SK-N-SH (cell line): ENCODE measurements at regions not wholly inside any gene's neighbourhood (a gene's known extent, or its start where the extent isn't known, plus 50 kb on each side); places are given as distances from the start of the nearest gene placed in this dataset.

Source experiments
- CTCF ChIA-PET: fragments of 300-600, 350-600 bp; formaldehyde crosslinking; extraction: SDS; loops from one replicate; lab custom pipeline; 2021; lab: Yijun Ruan, JAX
- POLR2A ChIA-PET: fragments of 350-600 bp; sonication (Branson Sonifier 250); formaldehyde crosslinking; extraction: SDS; loops from one replicate; lab custom pipeline; 2020; ENCODE audit warnings: antibody characterized with exemption, inconsistent platforms; lab: Yijun Ruan, JAX
- DNase-seq: peaks from one replicate; pipeline ENCODE4 v3.0.0; 2012
- H2AFZ ChIP-seq: fragments of 200-600 bp; sonication (generic); 2 replicates; pipeline ENCODE4 v1.8.1; 2016; ENCODE audit warnings: antibody characterized with exemption, mild to moderate bottlenecking, low read depth
- H3F3A ChIP-seq: fragments of 200-600 bp; sonication (generic); replicated peaks from 2 replicates; pipeline ENCODE3; 2016; ENCODE audit warnings: antibody characterized with exemption, mild to moderate bottlenecking; ENCODE audit not compliant: insufficient read depth
- H3K27ac ChIP-seq, 2 experiments: fragments of 200-500 bp in 1 of 2; fragments of 200-600 bp in 1 of 2; sonication (Bioruptor generic) in 1 of 2; sonication (generic), shearing (Covaris generic) in 1 of 2; 2 replicates each; pipeline versions ENCODE4 v1.5.1 to v1.6.1; 2014 to 2016; ENCODE audit warnings: low read depth in 2 of 2, inconsistent platforms in 1 of 2, low read length in 1 of 2, mild to moderate bottlenecking in 1 of 2, mixed read lengths in 1 of 2
- H3K27me3 ChIP-seq: fragments of 200-600 bp; sonication (generic), shearing (Covaris generic); 2 replicates; pipeline ENCODE4 v1.6.1; 2016; ENCODE audit warnings: mixed run types; ENCODE audit not compliant: insufficient read depth
- H3K36me3 ChIP-seq, 2 experiments: fragments of 200-500 bp in 1 of 2; fragments of 200-600 bp in 1 of 2; sonication (Bioruptor generic) in 1 of 2; sonication (generic) in 1 of 2; replicated peaks in 1 of 2; 2 replicates each; pipeline versions ENCODE3 to v1.5.1; 2014 to 2016; ENCODE audit warnings: low read length in 1 of 2, mild to moderate bottlenecking in 1 of 2; ENCODE audit not compliant: insufficient read depth in 2 of 2, control insufficient read depth in 1 of 2
- H3K4me1 ChIP-seq, 2 experiments: fragments of 200-500 bp in 1 of 2; fragments of 200-600 bp in 1 of 2; sonication (Bioruptor generic) in 1 of 2; sonication (generic), shearing (Covaris generic) in 1 of 2; 2 replicates each; pipeline versions ENCODE4 v1.5.1 to v1.6.1; 2014 to 2016; ENCODE audit warnings: low read depth in 1 of 2, low read length in 1 of 2, mixed run types in 1 of 2; ENCODE audit not compliant: insufficient read depth in 2 of 2, control insufficient read depth in 1 of 2
- H3K4me2 ChIP-seq: fragments of 200-600 bp; sonication (generic), shearing (Covaris generic); 2 replicates; pipeline ENCODE4 v1.6.1; 2017; ENCODE audit warnings: mixed run types
- H3K4me3 ChIP-seq, 2 experiments: fragments of 200-500 bp in 1 of 2; fragments of 200-600 bp in 1 of 2; sonication (Bioruptor generic) in 1 of 2; sonication (generic), shearing (Covaris generic) in 1 of 2; 2 replicates each; pipeline versions ENCODE4 v1.5.1 to v1.8.1; 2014 to 2016; ENCODE audit warnings: low read depth in 2 of 2, inconsistent platforms in 1 of 2, low read length in 1 of 2, mild to moderate bottlenecking in 1 of 2, mixed read lengths in 1 of 2, moderate library complexity in 1 of 2
- H3K79me2 ChIP-seq: fragments of 200-600 bp; sonication (generic); 2 replicates; pipeline ENCODE4 v1.8.1; 2017; ENCODE audit warnings: mild to moderate bottlenecking; ENCODE audit not compliant: insufficient read depth
- H3K9ac ChIP-seq: fragments of 200-600 bp; sonication (generic); 2 replicates; pipeline ENCODE4 v1.6.1; 2017; ENCODE audit warnings: mixed run types
- H3K9me2 ChIP-seq: fragments of 200-600 bp; sonication (generic); 2 replicates; pipeline ENCODE4 v1.6.1; 2017; ENCODE audit warnings: mixed run types
- H3K9me3 ChIP-seq: fragments of 200-600 bp; sonication (generic); 2 replicates; pipeline ENCODE4 v1.6.1; 2017; ENCODE audit warnings: mixed run types, mild to moderate bottlenecking, moderate library complexity
- H4K20me1 ChIP-seq: fragments of 200-600 bp; sonication (generic); 2 replicates; pipeline ENCODE4 v1.6.1; 2017; ENCODE audit warnings: mild to moderate bottlenecking, mixed run types; ENCODE audit not compliant: insufficient read depth
- CHD2 ChIP-seq: fragments of 150-350 bp; IDR thresholded peaks from 2 replicates; pipeline ENCODE4 v1.6.1; 2018; ENCODE audit warnings: low read length; ENCODE audit not compliant: partially characterized antibody
- EP300 ChIP-seq, 2 experiments: IDR thresholded peaks; 2 replicates each; pipeline versions ENCODE4 v1.4.0 to v1.6.1; 2012; ENCODE audit warnings: borderline replicate concordance in 1 of 2, low read depth in 1 of 2, low read length in 1 of 2
- FOXJ3 ChIP-seq: sonication (generic); formaldehyde crosslinking; IDR thresholded peaks from 2 replicates; pipeline ENCODE4 v1.5.1; 2020; ENCODE audit warnings: mild to moderate bottlenecking, missing genetic modification reagents
- FOXM1 ChIP-seq: IDR thresholded peaks from 2 replicates; pipeline ENCODE4 v1.4.0; 2012; ENCODE audit warnings: low read depth, mild to moderate bottlenecking
- GATA2 ChIP-seq: sonication (generic); formaldehyde crosslinking; IDR thresholded peaks from 2 replicates; pipeline ENCODE4 v1.5.0; 2020; ENCODE audit warnings: mild to moderate bottlenecking, missing genetic modification reagents
- MAX ChIP-seq: IDR thresholded peaks from 2 replicates; pipeline ENCODE4 v1.4.0; 2012; ENCODE audit warnings: low read depth
- MXI1 ChIP-seq: IDR thresholded peaks from 2 replicates; pipeline ENCODE4 v1.6.1; 2012; ENCODE audit warnings: mild to moderate bottlenecking, low read depth, low read length, improper control_type of control experiment
- RXRA ChIP-seq: IDR thresholded peaks from 2 replicates; pipeline ENCODE4 v1.4.0; 2012; ENCODE audit warnings: low read depth, mild to moderate bottlenecking, borderline replicate concordance
- TCF12 ChIP-seq: IDR thresholded peaks from 2 replicates; pipeline ENCODE4 v1.4.0; 2012
- ZBTB33 ChIP-seq: IDR thresholded peaks from 2 replicates; pipeline ENCODE4 v1.4.0; 2012; ENCODE audit warnings: low read depth, borderline replicate concordance
- WGBS: methylation state at CpG from one replicate; pipeline ENCODE4 v1.1.6; 2017; ENCODE audit warnings: low lambda C conversion rate; 5-methylcytosine and 5-hydroxymethylcytosine counted together
- TF ChIP-seq, protein P1 (sequence below): IDR thresholded peaks from 2 replicates; pipeline ENCODE4 v1.6.1; 2012; ENCODE audit warnings: mild to moderate bottlenecking, low read depth, low read length, moderate library complexity
- TF ChIP-seq, protein P2 (sequence below): fragments of 150-350 bp; IDR thresholded peaks from 2 replicates; pipeline ENCODE4 v1.6.1; 2016; ENCODE audit warnings: mild to moderate bottlenecking, low read depth, low read length

DNA sequence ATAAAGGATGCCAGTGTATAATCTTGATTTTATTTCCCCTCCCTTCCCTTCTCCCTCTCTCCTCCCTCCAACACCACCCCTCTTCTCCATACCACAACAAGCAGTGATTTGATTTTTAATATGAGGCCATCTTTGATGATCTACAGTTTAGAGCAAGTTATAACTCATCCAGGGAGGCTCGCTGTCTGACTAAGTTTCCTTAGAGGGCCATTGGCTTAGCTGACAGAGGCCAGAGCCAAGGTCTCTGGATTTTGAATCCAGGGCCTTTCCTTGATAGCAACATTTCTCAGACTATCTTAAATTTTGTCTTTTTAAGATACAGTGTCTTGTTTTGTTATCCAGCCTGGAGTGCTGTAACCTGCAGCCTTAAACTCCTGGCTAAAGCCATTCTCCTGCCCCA is 431.0 kb upstream of the USP24 start:
- Histone ChIP-seq H3K36me3 (no peaks in the 10 kb centered on the region), H3K4me3 (no peak overlapping the region), H3K9ac (no peak overlapping the region), H3K9me3 (no peaks in the 10 kb centered on the region), H2AFZ (no peak overlapping the region), H3K27me3 (no peaks in the 10 kb centered on the region), H3K27ac (no peak overlapping the region; a peak in 1 of 4 replicates), H4K20me1 (no peaks in the 10 kb centered on the region), H3K4me1 (peaks cover 0 to 27% of the 10 kb centered on the region in 2 experiments; a peak in 2 of 4 replicates), H3K9me2 (no peaks in the 10 kb centered on the region), H3K4me2 (no peak overlapping the region), H3F3A (no peaks in the 10 kb centered on the region), H3K79me2 (no peaks in the 10 kb centered on the region)
- DNase-seq = no peak
- CTCF ChIA-PET = no interaction called here
- POLR2A ChIA-PET = no interaction called here
- 83% methylated on average over 1 of the region's 1 CpG for WGBS
- no peak for TF ChIP-seq TCF12
- TF ChIP-seq CHD2 = no peak
- TF ChIP-seq FOXJ3 (CRISPR knock-in tag) = no peak
- TF ChIP-seq MAX = no peak
- no peak for TF ChIP-seq RXRA
- TF ChIP-seq FOXM1 = no peak
- TF ChIP-seq, protein P1, sequence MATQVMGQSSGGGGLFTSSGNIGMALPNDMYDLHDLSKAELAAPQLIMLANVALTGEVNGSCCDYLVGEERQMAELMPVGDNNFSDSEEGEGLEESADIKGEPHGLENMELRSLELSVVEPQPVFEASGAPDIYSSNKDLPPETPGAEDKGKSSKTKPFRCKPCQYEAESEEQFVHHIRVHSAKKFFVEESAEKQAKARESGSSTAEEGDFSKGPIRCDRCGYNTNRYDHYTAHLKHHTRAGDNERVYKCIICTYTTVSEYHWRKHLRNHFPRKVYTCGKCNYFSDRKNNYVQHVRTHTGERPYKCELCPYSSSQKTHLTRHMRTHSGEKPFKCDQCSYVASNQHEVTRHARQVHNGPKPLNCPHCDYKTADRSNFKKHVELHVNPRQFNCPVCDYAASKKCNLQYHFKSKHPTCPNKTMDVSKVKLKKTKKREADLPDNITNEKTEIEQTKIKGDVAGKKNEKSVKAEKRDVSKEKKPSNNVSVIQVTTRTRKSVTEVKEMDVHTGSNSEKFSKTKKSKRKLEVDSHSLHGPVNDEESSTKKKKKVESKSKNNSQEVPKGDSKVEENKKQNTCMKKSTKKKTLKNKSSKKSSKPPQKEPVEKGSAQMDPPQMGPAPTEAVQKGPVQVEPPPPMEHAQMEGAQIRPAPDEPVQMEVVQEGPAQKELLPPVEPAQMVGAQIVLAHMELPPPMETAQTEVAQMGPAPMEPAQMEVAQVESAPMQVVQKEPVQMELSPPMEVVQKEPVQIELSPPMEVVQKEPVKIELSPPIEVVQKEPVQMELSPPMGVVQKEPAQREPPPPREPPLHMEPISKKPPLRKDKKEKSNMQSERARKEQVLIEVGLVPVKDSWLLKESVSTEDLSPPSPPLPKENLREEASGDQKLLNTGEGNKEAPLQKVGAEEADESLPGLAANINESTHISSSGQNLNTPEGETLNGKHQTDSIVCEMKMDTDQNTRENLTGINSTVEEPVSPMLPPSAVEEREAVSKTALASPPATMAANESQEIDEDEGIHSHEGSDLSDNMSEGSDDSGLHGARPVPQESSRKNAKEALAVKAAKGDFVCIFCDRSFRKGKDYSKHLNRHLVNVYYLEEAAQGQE = no peak
- no peak for TF ChIP-seq ZBTB33
- TF ChIP-seq EP300 (IDR thresholded peaks at IDR 0.05; ENCODE audit: borderline replicate concordance in 1 of 2, low read depth in 1 of 2, low read length in 1 of 2) = no peak
- TF ChIP-seq MXI1 = no peak
- TF ChIP-seq, protein P2, sequence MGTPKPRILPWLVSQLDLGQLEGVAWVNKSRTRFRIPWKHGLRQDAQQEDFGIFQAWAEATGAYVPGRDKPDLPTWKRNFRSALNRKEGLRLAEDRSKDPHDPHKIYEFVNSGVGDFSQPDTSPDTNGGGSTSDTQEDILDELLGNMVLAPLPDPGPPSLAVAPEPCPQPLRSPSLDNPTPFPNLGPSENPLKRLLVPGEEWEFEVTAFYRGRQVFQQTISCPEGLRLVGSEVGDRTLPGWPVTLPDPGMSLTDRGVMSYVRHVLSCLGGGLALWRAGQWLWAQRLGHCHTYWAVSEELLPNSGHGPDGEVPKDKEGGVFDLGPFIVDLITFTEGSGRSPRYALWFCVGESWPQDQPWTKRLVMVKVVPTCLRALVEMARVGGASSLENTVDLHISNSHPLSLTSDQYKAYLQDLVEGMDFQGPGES = no peak
- no peak for TF ChIP-seq GATA2 (CRISPR knock-in tag)
